ENCODE measurements at regions not wholly inside any gene's neighbourhood (a gene's known extent, or its start where the extent isn't known, plus 50 kb on each side); places are given as distances from the start of the nearest gene placed in this dataset.

GRCh38 chr7:51950813-51951212, 634.2 kb upstream of the COBL start:
- TF ChIP-seq, protein P1, sequence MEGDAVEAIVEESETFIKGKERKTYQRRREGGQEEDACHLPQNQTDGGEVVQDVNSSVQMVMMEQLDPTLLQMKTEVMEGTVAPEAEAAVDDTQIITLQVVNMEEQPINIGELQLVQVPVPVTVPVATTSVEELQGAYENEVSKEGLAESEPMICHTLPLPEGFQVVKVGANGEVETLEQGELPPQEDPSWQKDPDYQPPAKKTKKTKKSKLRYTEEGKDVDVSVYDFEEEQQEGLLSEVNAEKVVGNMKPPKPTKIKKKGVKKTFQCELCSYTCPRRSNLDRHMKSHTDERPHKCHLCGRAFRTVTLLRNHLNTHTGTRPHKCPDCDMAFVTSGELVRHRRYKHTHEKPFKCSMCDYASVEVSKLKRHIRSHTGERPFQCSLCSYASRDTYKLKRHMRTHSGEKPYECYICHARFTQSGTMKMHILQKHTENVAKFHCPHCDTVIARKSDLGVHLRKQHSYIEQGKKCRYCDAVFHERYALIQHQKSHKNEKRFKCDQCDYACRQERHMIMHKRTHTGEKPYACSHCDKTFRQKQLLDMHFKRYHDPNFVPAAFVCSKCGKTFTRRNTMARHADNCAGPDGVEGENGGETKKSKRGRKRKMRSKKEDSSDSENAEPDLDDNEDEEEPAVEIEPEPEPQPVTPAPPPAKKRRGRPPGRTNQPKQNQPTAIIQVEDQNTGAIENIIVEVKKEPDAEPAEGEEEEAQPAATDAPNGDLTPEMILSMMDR (conservative IDR thresholded peaks at IDR 0.05 in 1 of 2, IDR thresholded peaks at IDR 0.05 in 1 of 2; ENCODE audit: extremely low read depth in 1 of 2, insufficient read depth in 1 of 2, low read depth in 1 of 2, low read length in 2 of 2) = no peak
- TF ChIP-seq EZH2 (IDR thresholded peaks at IDR 0.05; ENCODE audit: borderline replicate concordance, low read length) = no peak

Measured in mammary epithelial cell (primary cell).